Vagina (tissue), 2 donors: ENCODE measurements at regions not wholly inside any gene's neighbourhood (a gene's known extent, or its start where the extent isn't known, plus 50 kb on each side); places are given as distances from the start of the nearest gene placed in this dataset.
"Not testable (repeated sequence)": the region's sequence is repeated elsewhere in the genome, so short reads cannot be mapped to it uniquely, and the experiment has no call there.

ENCODE experiments used
- DNase-seq, 2 donors: peaks; one replicate each; pipeline ENCODE4 v3.0.0-alpha.2; 2017; ENCODE audit errors: extremely low spot score in 2 of 2
- H3K27ac ChIP-seq: fragments of 200-600 bp; sonication (generic); one replicate; pipeline ENCODE4 v1.5.1; 2019
- H3K27me3 ChIP-seq: fragments of 200-600 bp; sonication (generic); one replicate; pipeline ENCODE4 v1.5.1; 2019
- H3K36me3 ChIP-seq, 2 donors: fragments of 200-600 bp; sonication (generic); one replicate each; pipeline ENCODE4 v1.5.1; 2017 to 2019
- H3K4me1 ChIP-seq: fragments of 200-600 bp; sonication (generic); one replicate; pipeline ENCODE4 v1.5.1; 2019
- H3K4me3 ChIP-seq, 2 donors: fragments of 200-600 bp; sonication (generic); 1 replicate in 1 of 2; 2 replicates in 1 of 2; pipeline ENCODE4 v1.5.1; 2016 to 2019
- H3K9me3 ChIP-seq: fragments of 200-600 bp; sonication (generic); one replicate; pipeline ENCODE4 v1.5.1; 2019
- POLR2A ChIP-seq, 2 donors: fragments of 450-650 bp; IDR thresholded peaks; one replicate each; pipeline ENCODE4 v1.6.1; 2017; ENCODE audit warnings: antibody characterized with exemption in 2 of 2, mild to moderate bottlenecking in 2 of 2, moderate library complexity in 2 of 2
- POLR2AphosphoS5 ChIP-seq, 2 donors: sonication (generic); formaldehyde crosslinking; IDR thresholded peaks; one replicate each; pipeline ENCODE4 v1.9.0; 2017; ENCODE audit warnings: antibody characterized with exemption in 2 of 2, mild to moderate bottlenecking in 2 of 2, low read depth in 1 of 2; ENCODE audit not compliant: insufficient read depth in 1 of 2
- intact Hi-C: fragments of 100-400 bp; cut with DNase I; formaldehyde crosslinking; loops from one replicate; pipeline ENCODE4 v1.15.1; 2023
- TF ChIP-seq, protein P1 (sequence below), 3 experiments: fragments of 450-650 bp in 2 of 3; fragments of 200-600 bp in 1 of 3; sonication (generic) in 1 of 3; IDR thresholded peaks; one replicate each; pipeline ENCODE4 v1.5.1; 2017 to 2019; ENCODE audit warnings: antibody characterized with exemption in 3 of 3, mild to moderate bottlenecking in 2 of 3, moderate library complexity in 2 of 3

- no peak overlapping the region for H3K4me3 ChIP-seq
- H3K4me1 ChIP-seq = peaks cover 16% of the 10 kb centered on the region
- no peaks in the 10 kb centered on the region for H3K36me3 ChIP-seq
- no peaks in the 10 kb centered on the region for H3K9me3 ChIP-seq
- H3K27me3 ChIP-seq = no peaks in the 10 kb centered on the region
- no peak for DNase-seq
- TF ChIP-seq POLR2A (IDR thresholded peaks at IDR 0.05) (no peak), POLR2AphosphoS5 (IDR thresholded peaks at IDR 0.05; ENCODE audit: insufficient read depth in 1 of 2, low read depth in 1 of 2) (no peak)
- TF ChIP-seq, protein P1, sequence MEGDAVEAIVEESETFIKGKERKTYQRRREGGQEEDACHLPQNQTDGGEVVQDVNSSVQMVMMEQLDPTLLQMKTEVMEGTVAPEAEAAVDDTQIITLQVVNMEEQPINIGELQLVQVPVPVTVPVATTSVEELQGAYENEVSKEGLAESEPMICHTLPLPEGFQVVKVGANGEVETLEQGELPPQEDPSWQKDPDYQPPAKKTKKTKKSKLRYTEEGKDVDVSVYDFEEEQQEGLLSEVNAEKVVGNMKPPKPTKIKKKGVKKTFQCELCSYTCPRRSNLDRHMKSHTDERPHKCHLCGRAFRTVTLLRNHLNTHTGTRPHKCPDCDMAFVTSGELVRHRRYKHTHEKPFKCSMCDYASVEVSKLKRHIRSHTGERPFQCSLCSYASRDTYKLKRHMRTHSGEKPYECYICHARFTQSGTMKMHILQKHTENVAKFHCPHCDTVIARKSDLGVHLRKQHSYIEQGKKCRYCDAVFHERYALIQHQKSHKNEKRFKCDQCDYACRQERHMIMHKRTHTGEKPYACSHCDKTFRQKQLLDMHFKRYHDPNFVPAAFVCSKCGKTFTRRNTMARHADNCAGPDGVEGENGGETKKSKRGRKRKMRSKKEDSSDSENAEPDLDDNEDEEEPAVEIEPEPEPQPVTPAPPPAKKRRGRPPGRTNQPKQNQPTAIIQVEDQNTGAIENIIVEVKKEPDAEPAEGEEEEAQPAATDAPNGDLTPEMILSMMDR (IDR thresholded peaks at IDR 0.05) = no peak
- intact Hi-C loops = no loop called here
- H3K27ac ChIP-seq = no peak overlapping the region
Measured at GRCh38 chr18:22285361-22286140, 116.2 kb downstream of the GATA6 start.

DNA sequence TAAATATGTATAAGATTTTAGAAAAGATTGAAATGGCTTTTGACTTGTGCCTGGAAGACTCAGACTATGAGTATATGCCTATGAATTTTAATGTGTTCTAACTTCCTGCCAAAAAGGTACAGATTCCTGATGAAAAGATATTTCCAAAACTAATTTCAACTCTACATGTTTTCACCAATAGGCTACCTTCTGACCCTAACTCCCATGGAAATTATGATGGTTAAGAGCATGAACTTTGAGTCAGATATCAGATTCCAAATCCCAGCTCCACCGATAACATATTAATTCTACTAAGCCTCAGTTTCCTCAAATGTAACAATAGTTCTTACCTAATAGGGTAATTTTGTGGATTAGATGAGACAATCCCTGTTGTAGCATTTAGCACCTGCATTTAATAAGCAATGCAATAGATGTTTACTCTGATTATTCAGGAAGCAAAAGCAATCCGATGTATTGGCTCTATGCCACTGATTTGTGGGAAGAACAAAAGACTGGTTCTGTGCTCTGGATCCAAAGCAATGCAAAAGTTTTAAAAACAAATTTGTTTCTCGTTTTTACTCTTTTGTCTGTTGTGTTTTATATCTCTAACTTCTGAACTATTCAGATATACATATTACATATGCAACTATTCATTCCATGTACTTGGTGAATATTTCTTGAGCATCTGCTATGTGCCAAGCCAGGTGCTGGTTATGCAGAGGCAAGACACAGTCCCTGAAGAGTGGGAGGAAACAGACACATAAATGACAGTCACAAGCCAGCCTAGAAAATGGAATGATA lies 115.4 kb downstream of the GATA6 start:
- Histone ChIP-seq H3K9me3 (no peaks in the 10 kb centered on the region), H3K36me3 (no peaks in the 10 kb centered on the region), H3K4me3 (no peak overlapping the region), H3K27ac (no peak overlapping the region), H3K4me1 (peaks cover 16% of the 10 kb centered on the region), H3K27me3 (no peaks in the 10 kb centered on the region)
- intact Hi-C loops = no loop called here
- DNase-seq = no peak
- no peak for TF ChIP-seq POLR2AphosphoS5 (IDR thresholded peaks at IDR 0.05; ENCODE audit: insufficient read depth in 1 of 2, low read depth in 1 of 2)
- TF ChIP-seq, protein P1 (IDR thresholded peaks at IDR 0.05) = no peak
- TF ChIP-seq POLR2A (IDR thresholded peaks at IDR 0.05) = no peak

GRCh38 chr18:22283855-22284254 lies 114.5 kb downstream of the GATA6 start:
- H3K4me3 ChIP-seq, intact Hi-C loops, DNase-seq, H3K27me3 ChIP-seq, H3K9me3 ChIP-seq, H3K36me3 ChIP-seq, H3K27ac ChIP-seq: not testable (repeated sequence)
- peaks cover 16% of the 10 kb centered on the region for H3K4me1 ChIP-seq

- Histone ChIP-seq H3K9me3 (no peaks in the 10 kb centered on the region), H3K4me1 (peaks cover 16% of the 10 kb centered on the region), H3K36me3 (no peaks in the 10 kb centered on the region), H3K27me3 (no peaks in the 10 kb centered on the region), H3K4me3 (no peak overlapping the region), H3K27ac (no peak overlapping the region)
- no peak for TF ChIP-seq POLR2AphosphoS5 (IDR thresholded peaks at IDR 0.05; ENCODE audit: insufficient read depth in 1 of 2, low read depth in 1 of 2)
- TF ChIP-seq, protein P1 (IDR thresholded peaks at IDR 0.05) = no peak
- no peak for TF ChIP-seq POLR2A (IDR thresholded peaks at IDR 0.05)
- intact Hi-C loops = no loop called here
- no peak for DNase-seq
Measured at GRCh38 chr18:22283397-22283796, 114.0 kb downstream of the GATA6 start.

- intact Hi-C loops = no loop called here
- Histone ChIP-seq H3K4me3 (no peak overlapping the region), H3K27me3 (no peaks in the 10 kb centered on the region), H3K36me3 (no peaks in the 10 kb centered on the region), H3K4me1 (peaks cover 16% of the 10 kb centered on the region), H3K9me3 (no peaks in the 10 kb centered on the region), H3K27ac (no peak overlapping the region)
- DNase-seq = no peak
- TF ChIP-seq, protein P1 (IDR thresholded peaks at IDR 0.05) = no peak
- no peak for TF ChIP-seq POLR2A (IDR thresholded peaks at IDR 0.05)
- no peak for TF ChIP-seq POLR2AphosphoS5 (IDR thresholded peaks at IDR 0.05; ENCODE audit: insufficient read depth in 1 of 2, low read depth in 1 of 2)
Measured at GRCh38 chr18:22283116-22283395, 113.7 kb downstream of the GATA6 start.
